Stimulated activated naive CD8-positive, alpha-beta T cell treated with anti-CD3 and anti-CD28 coated beads, Interleukin-15, Interleukin-2, amounts not matched to agents 100 U/mL and 50 U/mL, for 24 hours (primary cell): ENCODE measurements at regions not wholly inside any gene's neighbourhood (a gene's known extent, or its start where the extent isn't known, plus 50 kb on each side); places are given as distances from the start of the nearest gene placed in this dataset.

Source experiments
- ATAC-seq: fragments of 150-1000 bp; cut with Tn5 transposase; one replicate; pipeline ENCODE4 v1.10.0; 2021
- DNase-seq: peaks from one replicate; pipeline ENCODE4 v3.0.0; 2021

GRCh38 chrX:8232406-8232805, 61.3 kb upstream of the VCX2 start:
- ATAC-seq (no peak), DNase-seq (no peak)

- ATAC-seq (no peak), DNase-seq (no peak)
Observed at GRCh38 chrX:8233091-8233490, 62.0 kb upstream of the VCX2 start.

- ATAC-seq = no peak
- DNase-seq = no peak
Observed at GRCh38 chrX:8235026-8235425, 64.0 kb upstream of the VCX2 start.

- no peak for ATAC-seq
- DNase-seq = no peak
Observed at GRCh38 chrX:8237718-8238117, 66.7 kb upstream of the VCX2 start.

GRCh38 chrX:8242431-8243020, 71.5 kb upstream of the VCX2 start:
- no peak for DNase-seq
- no peak for ATAC-seq

GRCh38 chrX:8244301-8244700, 73.2 kb upstream of the VCX2 start:
- DNase-seq = no peak
- no peak for ATAC-seq

- ATAC-seq = no peak
- no peak for DNase-seq
Observed at GRCh38 chrX:8245411-8245810, 74.3 kb upstream of the VCX2 start.

- DNase-seq = no peak
- no peak for ATAC-seq
Observed at GRCh38 chrX:8253096-8253495, 82.0 kb upstream of the VCX2 start.

- ATAC-seq = no peak
- no peak for DNase-seq
Observed at GRCh38 chrX:8254401-8254800, 83.3 kb upstream of the VCX2 start.

- DNase-seq (no peak), ATAC-seq (no peak)
Observed at GRCh38 chrX:8272821-8273220, 101.8 kb upstream of the VCX2 start.

GRCh38 chrX:8273451-8273895, 102.4 kb upstream of the VCX2 start:
- DNase-seq (no peak), ATAC-seq (no peak)

- ATAC-seq = no peak
- DNase-seq = no peak
Observed at GRCh38 chrX:8274170-8274569, 103.1 kb upstream of the VCX2 start.

GRCh38 chrX:8278557-8278956, 107.5 kb upstream of the VCX2 start:
- ATAC-seq (no peak), DNase-seq (no peak)

- DNase-seq = no peak
- ATAC-seq = no peak
Observed at GRCh38 chrX:8279323-8279722, 108.3 kb upstream of the VCX2 start.

- DNase-seq = no peak
Observed at GRCh38 chrX:8284131-8284530, 113.1 kb upstream of the VCX2 start.

GRCh38 chrX:8288590-8288989, 117.5 kb upstream of the VCX2 start:
- DNase-seq = no peak
- no peak for ATAC-seq

More at GRCh38 chrX:8284131-8284530, 113.1 kb upstream of the VCX2 start:
- no peak for ATAC-seq

GRCh38 chrX:8289523-8289922, 118.5 kb upstream of the VCX2 start:
- no peak for ATAC-seq
- no peak for DNase-seq

GRCh38 chrX:8297766-8298165, 126.7 kb upstream of the VCX2 start:
- DNase-seq (no peak), ATAC-seq (no peak)

GRCh38 chrX:8304668-8305067, 133.6 kb upstream of the VCX2 start:
- DNase-seq = no peak
- no peak for ATAC-seq

GRCh38 chrX:8305350-8305749, 134.3 kb upstream of the VCX2 start:
- no peak for DNase-seq
- no peak for ATAC-seq

- ATAC-seq (no peak), DNase-seq (no peak)
Observed at GRCh38 chrX:8306291-8306925, 135.3 kb upstream of the VCX2 start.

GRCh38 chrX:8310409-8310808, 139.3 kb upstream of the VCX2 start:
- ATAC-seq (no peak), DNase-seq (no peak)

GRCh38 chrX:8313844-8314243, 142.8 kb upstream of the VCX2 start:
- DNase-seq = no peak
- ATAC-seq = no peak

- no peak for ATAC-seq
Observed at GRCh38 chrX:8314881-8315280, 143.8 kb upstream of the VCX2 start.

More at GRCh38 chrX:8314881-8315280, 143.8 kb upstream of the VCX2 start:
- no peak for DNase-seq
